Left lung (tissue), 4 donors: ENCODE measurements at regions not wholly inside any gene's neighbourhood (a gene's known extent, or its start where the extent isn't known, plus 50 kb on each side); places are given as distances from the start of the nearest gene placed in this dataset.

Source experiments
- ATAC-seq: fragments of 200-7000 bp; cut with Tn5 transposase; one replicate; pipeline ENCODE4 v1.9.1; 2020; ENCODE audit warnings: moderate library complexity
- DNase-seq, 4 donors: peaks; one replicate each; pipeline ENCODE4 v3.0.0-alpha.2; 2013 to 2020
- H3K27ac ChIP-seq, 2 donors: fragments of 200-600 bp; sonication (generic) in 1 of 2; one replicate each; pipeline versions ENCODE4 v1.5.0 to v1.8.0; 2020 to 2021
- H3K27me3 ChIP-seq, 2 donors: fragments of 200-600 bp; sonication (generic) in 1 of 2; one replicate each; pipeline versions ENCODE4 v1.5.0 to v1.8.0; 2020 to 2021
- H3K36me3 ChIP-seq, 2 donors: fragments of 200-600 bp; sonication (generic) in 1 of 2; one replicate each; pipeline versions ENCODE4 v1.5.0 to v1.8.0; 2020 to 2021
- H3K4me1 ChIP-seq, 2 donors: fragments of 200-600 bp; one replicate each; pipeline ENCODE4 v1.8.0; 2021
- H3K4me3 ChIP-seq, 2 donors: fragments of 200-600 bp; sonication (generic) in 1 of 2; one replicate each; pipeline versions ENCODE4 v1.5.0 to v1.8.0; 2020 to 2021; ENCODE audit warnings: mild to moderate bottlenecking in 1 of 2
- H3K9me3 ChIP-seq, 2 donors: fragments of 200-600 bp; sonication (generic) in 1 of 2; one replicate each; pipeline versions ENCODE4 v1.5.0 to v1.8.0; 2020 to 2021
- intact Hi-C, 2 donors: fragments of 100-400 bp; cut with DNase I; formaldehyde crosslinking; loops; one replicate each; pipeline versions ENCODE4 v1.11.2 to v1.14.2; 2022
- TF ChIP-seq, protein P1 (sequence below), 2 donors: fragments of 200-600 bp; sonication (generic) in 1 of 2; IDR thresholded peaks; one replicate each; pipeline versions ENCODE4 v1.5.0 to v1.8.0; 2021; ENCODE audit warnings: antibody characterized with exemption in 2 of 2
- donor health status: DM: no; HTN: yes; CAD: no.
- donor health status: DM: no; HTN: no; CAD: no.

GRCh38 chr13:21996049-21996448 is 325.2 kb downstream of the FGF9 start:
- no peaks in the 10 kb centered on the region for H3K4me1 ChIP-seq
- H3K27ac ChIP-seq, result no peak overlapping the region
- no peaks in the 10 kb centered on the region for H3K9me3 ChIP-seq
- TF ChIP-seq, protein P1, sequence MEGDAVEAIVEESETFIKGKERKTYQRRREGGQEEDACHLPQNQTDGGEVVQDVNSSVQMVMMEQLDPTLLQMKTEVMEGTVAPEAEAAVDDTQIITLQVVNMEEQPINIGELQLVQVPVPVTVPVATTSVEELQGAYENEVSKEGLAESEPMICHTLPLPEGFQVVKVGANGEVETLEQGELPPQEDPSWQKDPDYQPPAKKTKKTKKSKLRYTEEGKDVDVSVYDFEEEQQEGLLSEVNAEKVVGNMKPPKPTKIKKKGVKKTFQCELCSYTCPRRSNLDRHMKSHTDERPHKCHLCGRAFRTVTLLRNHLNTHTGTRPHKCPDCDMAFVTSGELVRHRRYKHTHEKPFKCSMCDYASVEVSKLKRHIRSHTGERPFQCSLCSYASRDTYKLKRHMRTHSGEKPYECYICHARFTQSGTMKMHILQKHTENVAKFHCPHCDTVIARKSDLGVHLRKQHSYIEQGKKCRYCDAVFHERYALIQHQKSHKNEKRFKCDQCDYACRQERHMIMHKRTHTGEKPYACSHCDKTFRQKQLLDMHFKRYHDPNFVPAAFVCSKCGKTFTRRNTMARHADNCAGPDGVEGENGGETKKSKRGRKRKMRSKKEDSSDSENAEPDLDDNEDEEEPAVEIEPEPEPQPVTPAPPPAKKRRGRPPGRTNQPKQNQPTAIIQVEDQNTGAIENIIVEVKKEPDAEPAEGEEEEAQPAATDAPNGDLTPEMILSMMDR (IDR thresholded peaks at IDR 0.05), result no peak
- H3K36me3 ChIP-seq, result no peaks in the 10 kb centered on the region
- DNase-seq (no peak), ATAC-seq (no peak)
- intact Hi-C loops, result no loop called here
- no peak overlapping the region for H3K4me3 ChIP-seq
- H3K27me3 ChIP-seq, result peaks cover 0 to 8% of the 10 kb centered on the region in 2 donors

DNA sequence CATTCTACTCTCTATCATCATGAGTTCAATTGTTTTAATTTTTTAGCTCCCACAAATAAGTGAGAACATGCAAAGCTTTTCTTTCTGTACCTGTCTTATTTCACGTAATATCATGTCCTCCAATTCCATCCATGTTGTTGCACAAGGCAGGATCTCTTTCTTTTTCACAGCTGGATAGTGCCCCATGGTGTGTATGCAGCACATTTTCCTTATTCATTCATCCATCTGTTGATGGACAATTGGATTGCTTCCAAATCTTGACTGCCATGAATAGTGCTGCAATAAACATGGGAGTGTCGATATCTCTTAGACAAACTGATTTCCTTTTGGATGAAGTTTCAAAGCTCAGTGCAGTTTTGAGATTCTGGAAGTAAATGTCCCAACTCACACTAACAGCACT is 326.9 kb downstream of the FGF9 start:
- DNase-seq (no peak), ATAC-seq (no peak)
- no peak overlapping the region for H3K4me3 ChIP-seq
- H3K9me3 ChIP-seq, result no peaks in the 10 kb centered on the region
- H3K4me1 ChIP-seq, result no peaks in the 10 kb centered on the region
- intact Hi-C loops, result no loop called here
- H3K27me3 ChIP-seq, result peaks cover 0 to 8% of the 10 kb centered on the region in 2 donors
- TF ChIP-seq, protein P1 (IDR thresholded peaks at IDR 0.05), result no peak
- H3K27ac ChIP-seq, result no peak overlapping the region
- no peaks in the 10 kb centered on the region for H3K36me3 ChIP-seq

DNA sequence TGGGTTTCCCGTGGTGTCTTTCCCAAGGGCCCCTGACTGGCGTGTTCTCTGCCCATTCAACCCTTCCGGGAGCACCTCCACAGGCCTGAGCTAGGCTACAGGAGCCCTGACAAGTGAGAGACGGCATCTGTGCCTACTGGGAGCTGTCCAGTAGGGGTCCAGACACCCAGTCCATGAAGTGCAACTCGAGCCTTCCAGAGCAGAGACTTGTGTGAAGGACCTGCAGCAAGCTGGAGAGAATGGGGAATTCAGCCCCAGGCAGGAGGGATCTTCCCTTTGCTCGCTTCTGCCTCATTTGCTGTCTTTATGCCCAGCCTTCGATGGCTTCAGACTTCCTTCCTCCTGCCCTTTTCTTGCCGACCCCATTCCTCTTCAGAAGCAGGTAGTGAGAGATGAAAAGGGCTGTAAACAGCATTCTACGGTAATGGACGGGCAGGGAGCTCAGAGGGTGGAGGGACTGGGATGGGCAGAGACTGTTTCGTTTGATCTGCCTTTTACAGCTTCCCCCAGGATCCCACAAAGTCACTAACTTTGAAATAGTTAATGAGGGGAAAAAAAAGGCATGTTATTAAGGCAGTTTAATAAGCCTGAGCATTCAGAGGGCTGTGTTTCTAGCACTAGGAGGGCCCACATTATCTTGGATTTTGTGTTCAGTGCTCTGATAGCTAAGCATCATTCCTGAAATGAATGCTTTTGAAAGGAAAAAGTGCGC is 327.6 kb downstream of the FGF9 start:
- no peak overlapping the region for H3K4me3 ChIP-seq
- H3K27me3 ChIP-seq, result peaks cover 0 to 8% of the 10 kb centered on the region in 2 donors
- H3K4me1 ChIP-seq, result no peaks in the 10 kb centered on the region
- H3K9me3 ChIP-seq, result no peaks in the 10 kb centered on the region
- ATAC-seq (no peak), DNase-seq (peak in 1 of 4 donors; percentile 17)
- intact Hi-C loops, result no loop called here
- H3K36me3 ChIP-seq, result no peaks in the 10 kb centered on the region
- TF ChIP-seq, protein P1 (IDR thresholded peaks at IDR 0.05), result no peak
- H3K27ac ChIP-seq, result no peak overlapping the region

GRCh38 chr13:21999666-22000065 is 328.8 kb downstream of the FGF9 start:
- no peaks in the 10 kb centered on the region for H3K9me3 ChIP-seq

DNA sequence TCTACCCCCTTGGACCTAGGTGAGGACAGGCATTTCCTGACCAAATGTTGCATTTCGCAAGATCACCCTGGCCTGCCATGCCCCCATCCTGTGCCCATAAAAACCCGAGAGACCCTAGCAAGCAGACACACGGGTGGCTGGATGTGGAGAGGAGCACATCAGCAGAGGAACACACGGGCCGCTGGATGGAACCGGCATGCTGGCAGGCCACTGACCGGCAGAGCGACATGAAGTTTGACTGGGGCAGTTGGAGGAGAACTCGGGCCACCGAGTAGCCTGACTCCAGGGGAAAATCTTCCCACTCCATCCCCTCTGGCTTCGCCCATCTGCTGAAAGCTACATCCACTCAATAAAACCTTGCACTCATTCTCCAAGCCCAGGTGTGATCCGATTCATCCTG is 329.3 kb downstream of the FGF9 start:
- TF ChIP-seq, protein P1 (IDR thresholded peaks at IDR 0.05), result no peak
- H3K4me1 ChIP-seq, result no peaks in the 10 kb centered on the region
- DNase-seq (peak in 1 of 4 donors; percentile 31), ATAC-seq (no peak)
- H3K27me3 ChIP-seq, result peaks cover 0 to 8% of the 10 kb centered on the region in 2 donors
- H3K9me3 ChIP-seq, result no peaks in the 10 kb centered on the region
- no peak overlapping the region for H3K27ac ChIP-seq
- H3K4me3 ChIP-seq, result no peak overlapping the region
- H3K36me3 ChIP-seq, result no peaks in the 10 kb centered on the region
- intact Hi-C loops, result no loop called here

More at GRCh38 chr13:21999666-22000065, 328.8 kb downstream of the FGF9 start:
- Histone ChIP-seq H3K4me1 (no peaks in the 10 kb centered on the region), H3K36me3 (no peaks in the 10 kb centered on the region), H3K27ac (no peak overlapping the region), H3K27me3 (peaks cover 0 to 8% of the 10 kb centered on the region in 2 donors), H3K4me3 (no peak overlapping the region)
- intact Hi-C loops, result no loop called here
- ATAC-seq, result no peak
- DNase-seq, result peak in 1 of 4 donors; percentile 53
- TF ChIP-seq, protein P1 (IDR thresholded peaks at IDR 0.05), result no peak
